ENCODE measurements at regions not wholly inside any gene's neighbourhood (a gene's known extent, or its start where the extent isn't known, plus 50 kb on each side); places are given as distances from the start of the nearest gene placed in this dataset.
"Not testable (repeated sequence)": the region's sequence is repeated elsewhere in the genome, so short reads cannot be mapped to it uniquely, and the experiment has no call there.

DNA sequence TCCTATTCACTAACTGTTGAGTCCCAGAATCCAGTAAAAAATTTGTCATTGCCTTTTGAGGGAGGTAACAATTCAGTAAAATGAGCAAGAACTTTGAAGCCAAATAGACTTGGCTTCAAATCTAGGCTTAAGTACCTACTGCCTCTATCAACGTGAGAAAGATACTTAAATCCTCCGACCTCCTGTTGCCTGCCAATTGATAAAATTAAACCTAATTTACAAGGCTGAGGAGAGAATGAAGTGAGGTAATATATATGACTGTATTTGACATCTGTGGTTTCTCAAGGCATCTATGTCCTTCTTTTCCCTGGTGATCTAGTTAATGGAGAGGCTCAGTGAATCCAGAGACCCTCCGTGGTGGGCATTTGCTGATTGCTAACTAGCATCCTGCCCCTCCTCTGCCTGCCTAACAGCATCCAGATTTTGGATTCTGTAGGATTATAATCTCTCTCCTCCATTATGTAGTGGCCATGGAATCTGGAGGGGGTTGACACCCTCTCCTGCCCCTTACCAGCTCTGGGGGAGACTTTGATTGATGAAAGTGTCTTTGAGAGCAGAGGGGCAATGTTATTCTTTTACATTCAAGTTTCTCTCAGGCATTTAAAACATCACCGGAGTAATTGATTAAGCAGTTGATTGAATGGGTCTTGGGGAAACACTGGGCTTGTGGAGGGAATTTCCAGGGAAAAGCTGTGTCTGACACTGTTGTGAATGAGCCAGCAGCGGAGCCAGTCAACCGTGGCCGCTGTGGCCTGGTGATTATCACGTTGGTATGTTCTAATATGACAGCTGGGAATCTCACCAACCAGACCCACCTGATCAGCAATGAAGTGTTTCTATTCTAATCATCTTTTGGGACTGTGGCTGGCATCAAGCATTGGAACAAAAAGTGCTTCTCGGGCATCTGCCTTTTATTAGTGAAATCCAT lies 140.7 kb upstream of the FAM78B start:
- no peak for DNase-seq

DNA sequence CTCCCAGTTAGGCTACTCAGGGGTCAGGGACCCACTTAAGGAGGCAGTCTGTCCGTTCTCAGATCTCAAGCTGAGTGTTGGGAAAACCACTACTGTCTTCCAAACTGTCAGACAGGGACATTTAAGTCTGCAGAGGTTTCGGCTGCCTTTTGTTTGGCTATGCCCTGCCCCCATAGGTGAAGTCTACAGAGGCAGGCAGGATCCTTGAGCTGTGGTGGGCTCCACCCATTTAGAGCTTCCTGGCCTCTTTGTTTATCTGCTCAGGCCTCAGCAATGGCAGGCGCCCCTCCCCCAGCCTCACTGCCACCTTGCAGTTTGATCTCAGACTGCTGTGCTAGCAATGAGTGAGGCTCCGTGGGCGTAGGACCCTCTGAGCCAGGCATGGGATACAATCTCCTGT lies 149.5 kb upstream of the FAM78B start:
- DNase-seq = not testable (repeated sequence)

DNA sequence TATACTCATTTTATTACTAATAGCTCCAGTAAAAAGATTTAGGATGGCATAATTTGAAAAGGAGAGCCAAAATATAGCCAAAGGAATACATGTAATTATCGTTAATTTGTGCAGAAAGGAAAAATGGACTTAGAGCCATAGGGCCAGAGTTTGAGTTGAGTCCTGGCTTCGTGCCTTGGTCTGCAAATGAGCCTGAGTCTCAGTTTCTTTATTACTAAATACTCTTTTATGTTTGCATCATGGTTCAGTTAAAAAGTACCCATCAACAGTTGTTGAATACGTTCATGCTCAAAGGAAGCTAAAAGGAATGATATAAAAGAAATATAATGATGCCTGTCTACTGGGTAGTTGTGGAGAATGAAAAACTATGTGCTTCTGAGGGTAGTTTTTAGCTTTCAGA lies 155.7 kb upstream of the FAM78B start:
- DNase-seq = no peak

DNA sequence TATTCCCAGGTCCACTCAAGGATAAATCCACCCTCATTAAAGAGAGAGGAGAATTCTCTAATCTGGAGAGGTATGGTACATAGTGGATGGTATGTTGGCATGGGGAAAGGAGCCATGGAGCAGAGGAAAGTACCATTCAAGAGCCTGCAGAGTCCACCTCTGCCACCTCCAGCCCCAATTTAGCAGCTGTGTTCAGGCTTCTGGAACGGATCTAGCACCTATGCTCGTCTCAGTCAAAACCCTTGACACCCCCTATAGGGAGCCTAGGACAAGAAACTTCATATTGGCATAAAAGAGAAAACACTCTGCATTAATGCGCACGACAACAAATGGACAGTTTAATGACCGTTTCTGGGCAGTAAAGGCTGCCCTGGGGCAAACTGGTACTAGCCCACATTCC lies 161.1 kb upstream of the FAM78B start:
- DNase-seq = no peak

DNA sequence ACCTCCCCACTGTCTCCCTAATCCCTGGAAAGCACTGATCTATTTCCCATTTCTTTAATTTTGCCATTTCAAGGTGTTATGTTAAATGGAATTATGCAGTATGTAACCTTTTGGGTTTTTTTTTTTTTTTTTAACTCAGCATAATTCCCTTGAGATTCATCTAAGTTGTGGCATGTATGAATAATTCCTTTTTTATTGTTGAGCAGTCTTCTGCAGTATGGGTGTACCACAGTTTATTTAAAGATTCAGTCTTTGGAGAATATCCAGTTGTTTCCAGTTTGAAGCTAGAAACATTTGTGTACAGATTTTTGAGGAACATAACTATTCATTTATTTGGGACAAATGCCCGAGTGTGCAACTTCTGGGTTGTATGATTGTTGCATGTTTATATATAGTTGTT lies 162.2 kb upstream of the FAM78B start:
- no peak for DNase-seq

DNA sequence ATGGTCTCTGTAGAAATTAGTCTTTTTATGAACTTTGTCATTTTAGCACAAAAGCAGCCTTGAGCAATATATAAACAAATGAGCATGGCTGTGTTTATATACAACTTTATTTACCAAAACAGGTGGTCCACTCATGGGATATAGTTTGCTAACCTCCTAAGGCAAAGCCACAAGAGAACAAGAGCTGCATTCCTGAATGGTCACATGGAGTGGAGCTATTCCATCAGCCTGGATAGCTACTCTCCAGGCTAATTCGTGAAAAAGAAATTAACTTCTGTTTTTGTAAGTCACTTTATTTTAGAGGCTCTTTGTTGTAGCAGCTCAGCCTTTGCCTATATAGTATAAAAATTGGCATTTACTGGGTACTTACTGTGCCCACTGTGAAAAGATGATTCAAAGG lies 163.3 kb upstream of the FAM78B start:
- no peak for DNase-seq

DNA sequence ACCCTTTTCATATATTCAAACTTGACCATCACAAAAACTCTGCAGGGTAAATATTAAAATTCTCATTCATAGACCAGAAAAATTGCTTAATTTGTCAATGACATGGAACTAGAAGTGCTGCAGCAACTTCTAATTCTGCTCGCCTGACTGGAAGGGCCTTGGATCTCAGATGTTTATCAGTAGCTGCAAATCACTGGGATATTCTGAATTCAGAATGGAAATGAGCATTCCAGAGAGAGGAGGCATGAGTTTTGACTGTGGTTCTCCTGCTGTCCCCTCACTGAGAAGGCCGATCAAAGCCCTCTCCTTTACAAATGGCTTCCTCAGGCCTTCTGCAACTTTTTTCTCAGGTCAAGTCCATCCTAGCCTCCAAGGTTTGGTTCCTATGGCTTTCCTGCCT lies 171.3 kb upstream of the FAM78B start:
- no peak for DNase-seq

DNA sequence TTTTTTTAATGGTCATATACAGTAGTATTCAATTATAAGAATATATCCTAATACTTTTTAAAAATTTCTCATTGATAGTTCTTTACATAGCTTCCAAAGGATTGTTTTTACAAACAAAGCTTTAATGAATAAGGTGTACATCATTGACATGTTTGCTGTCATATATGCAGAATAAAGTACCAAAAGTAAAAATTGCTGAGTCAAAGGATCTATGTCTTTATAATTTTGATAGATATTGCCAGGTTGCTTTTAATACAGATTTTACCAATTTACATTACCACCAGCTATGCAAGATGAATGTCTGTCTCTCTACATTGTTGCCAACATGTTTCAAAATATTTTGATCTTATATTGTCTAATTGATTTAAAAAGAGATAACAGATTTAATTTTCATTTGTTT lies 173.9 kb upstream of the FAM78B start:
- DNase-seq = no peak

DNA sequence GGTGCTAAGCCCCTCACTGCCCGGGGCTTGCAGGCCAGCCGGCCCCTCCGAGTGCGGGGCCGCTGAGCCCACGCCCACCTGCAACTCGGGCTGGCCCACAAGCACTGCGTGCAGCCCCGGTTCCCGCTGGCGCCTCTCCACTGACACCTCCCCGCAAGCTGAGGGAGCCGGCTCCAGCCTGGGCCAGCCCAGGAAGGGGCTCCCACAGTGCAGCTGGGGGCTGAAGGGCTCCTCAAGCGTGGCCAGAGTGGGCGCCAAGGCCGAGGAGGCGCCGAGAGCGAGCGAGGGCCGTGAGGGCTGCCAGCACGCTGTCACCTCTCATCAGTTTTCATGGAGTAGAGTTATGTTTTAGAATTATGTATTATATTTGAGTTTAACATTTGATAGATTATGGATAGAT lies 176.5 kb upstream of the FAM78B start:
- no peak for DNase-seq

DNA sequence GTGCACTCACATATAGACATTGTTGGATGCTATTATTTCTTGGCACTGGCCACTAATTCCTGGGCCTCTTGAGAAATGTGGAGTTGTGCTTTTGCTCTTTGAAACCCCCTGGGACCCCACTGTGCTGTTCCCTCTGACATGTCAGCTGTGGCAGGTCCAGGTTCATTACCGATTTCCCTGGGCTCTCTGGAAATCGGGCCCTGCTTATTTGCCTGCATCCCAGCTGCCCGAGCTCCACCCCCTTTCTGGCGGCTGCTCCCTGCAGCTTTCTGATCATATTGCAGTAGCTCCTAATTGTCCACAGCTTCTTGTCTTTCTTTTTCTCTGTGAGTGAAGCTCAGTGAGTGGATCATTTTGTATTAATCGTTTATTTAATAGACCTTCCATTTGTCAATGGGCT lies 183.7 kb upstream of the FAM78B start:
- no peak for DNase-seq

DNA sequence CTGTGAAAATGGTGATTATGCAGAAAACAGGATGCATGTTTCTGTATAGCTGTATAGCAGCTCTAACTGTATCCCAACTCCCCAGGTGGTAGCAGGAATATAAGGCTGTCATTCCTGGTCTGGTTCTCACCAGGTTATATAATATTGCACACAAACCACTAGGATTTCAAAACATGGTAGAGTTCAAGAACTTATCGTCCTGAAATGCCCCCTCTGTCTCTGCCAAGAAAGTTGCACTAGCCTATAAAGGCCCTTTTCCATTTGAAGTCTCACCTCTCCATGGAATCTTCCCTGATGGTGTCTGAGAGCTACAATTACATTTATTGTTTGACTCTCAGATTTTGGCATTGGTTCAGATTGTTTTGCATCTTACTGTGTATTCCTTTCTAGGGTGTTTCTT lies 184.9 kb upstream of the FAM78B start:
- no peak for DNase-seq

DNA sequence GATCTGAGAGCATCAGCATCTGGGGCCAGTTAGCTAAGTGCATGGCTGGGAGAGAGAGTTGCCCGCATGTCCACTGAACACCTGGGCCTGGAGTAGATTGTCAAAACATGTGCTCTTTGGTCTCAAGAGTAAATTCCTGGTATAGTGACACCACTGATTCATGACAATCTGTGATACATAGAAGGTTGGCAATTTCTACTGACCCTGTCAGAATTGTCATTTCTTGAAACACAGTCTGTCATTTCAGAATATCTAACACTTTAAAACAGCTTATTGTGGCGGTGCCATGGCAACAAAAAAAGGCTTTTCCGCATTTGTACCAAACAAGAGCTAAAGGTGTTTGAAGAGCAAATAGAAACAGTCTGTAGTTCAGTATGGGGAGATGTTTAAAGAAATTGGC lies 186.4 kb upstream of the FAM78B start:
- DNase-seq = no peak

DNA sequence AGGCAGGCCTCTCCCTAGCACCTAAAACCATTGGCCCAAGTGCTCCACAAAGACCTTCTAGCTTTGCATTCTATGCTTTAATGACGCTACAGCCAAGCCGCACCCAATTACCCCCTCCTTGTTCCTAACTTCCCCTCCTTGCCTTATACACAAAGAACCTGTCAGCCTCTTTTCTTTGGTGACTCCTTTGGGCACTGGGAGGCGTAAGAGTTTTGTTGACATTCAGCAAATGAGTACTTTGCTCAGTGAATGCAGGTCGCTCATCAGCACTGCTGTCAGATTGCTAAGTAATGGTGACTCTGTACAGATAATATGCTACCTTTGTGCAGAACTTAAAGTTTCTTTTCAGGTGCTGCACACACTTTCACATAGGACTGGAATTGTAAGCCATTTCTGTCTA lies 187.6 kb upstream of the FAM78B start:
- no peak for DNase-seq

DNA sequence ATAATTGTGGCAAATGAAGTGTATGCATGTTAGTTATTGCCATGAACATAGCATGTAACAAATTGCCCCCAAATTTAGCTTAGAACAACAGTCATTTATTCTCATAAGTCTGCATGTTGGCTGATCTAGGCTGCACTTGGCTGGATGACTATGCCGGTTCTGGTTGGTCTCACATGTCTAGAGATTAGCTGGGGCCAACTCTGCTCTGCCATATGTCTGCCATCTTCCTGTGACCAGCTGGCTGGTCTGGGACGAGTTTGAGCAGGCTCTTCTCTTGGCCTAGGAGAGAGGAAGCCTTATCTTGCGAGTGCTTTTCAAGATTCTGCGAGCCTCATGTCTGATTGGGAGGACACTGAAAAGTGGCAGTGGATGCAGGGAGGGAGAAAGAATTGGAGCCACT lies 198.3 kb upstream of the FAM78B start:
- DNase-seq = no peak

DNA sequence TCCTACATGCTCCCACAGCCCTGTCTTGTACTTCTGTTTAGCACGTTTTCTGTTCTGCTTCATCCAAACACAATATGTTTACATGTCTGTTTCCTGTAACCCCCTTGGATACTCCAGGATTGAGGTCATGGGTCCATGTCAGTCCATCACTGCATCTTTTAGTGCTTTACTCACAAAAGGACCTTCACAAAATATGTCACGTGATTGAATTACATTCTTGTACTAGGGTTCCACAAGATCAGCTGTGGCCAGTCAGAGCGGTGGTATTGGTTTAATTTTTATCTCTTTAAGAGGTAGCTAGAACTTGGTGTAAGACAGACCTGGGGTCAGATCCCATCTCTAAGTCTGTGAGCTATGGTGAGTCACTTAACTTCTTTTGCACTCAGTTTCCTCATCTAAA lies 201.2 kb upstream of the FAM78B start:
- no peak for DNase-seq

DNA sequence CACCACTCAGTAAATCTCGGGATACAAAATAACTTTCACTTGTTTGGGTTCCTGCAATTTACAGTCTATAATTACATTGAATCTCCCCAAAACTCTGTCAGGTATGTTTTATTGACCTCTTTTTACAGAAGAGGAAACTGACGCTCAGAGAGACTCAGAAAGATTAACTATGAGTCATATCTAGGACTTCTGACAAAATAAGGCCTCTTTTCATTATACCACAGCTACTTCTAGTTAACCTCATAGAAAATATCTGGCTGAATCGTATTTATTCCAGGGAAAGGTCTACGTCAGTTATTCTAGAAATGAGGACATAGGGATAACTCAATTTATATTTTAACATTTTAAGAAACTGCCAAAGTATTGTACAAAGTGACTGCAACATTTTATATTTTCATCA lies 211.1 kb upstream of the FAM78B start:
- DNase-seq = no peak

DNA sequence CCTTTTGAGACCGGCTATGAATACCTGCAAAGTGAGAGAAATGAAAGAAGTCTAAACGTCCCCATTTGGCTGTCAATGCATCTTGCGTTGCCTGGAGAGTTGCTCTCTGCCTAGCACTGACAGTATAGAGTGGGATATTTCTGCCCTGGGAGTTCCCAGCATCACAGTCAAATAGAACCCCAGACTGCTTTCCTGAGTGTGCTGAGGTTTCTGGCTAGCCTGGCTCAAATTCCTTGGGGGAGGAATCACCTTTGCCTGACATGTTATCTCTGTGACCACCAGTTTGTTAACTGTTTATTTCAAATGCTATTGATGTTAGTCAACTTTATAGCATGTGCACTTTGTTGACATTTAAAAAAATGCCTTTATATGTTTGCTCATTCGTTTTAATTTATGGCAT lies 212.0 kb upstream of the FAM78B start:
- DNase-seq = no peak

DNA sequence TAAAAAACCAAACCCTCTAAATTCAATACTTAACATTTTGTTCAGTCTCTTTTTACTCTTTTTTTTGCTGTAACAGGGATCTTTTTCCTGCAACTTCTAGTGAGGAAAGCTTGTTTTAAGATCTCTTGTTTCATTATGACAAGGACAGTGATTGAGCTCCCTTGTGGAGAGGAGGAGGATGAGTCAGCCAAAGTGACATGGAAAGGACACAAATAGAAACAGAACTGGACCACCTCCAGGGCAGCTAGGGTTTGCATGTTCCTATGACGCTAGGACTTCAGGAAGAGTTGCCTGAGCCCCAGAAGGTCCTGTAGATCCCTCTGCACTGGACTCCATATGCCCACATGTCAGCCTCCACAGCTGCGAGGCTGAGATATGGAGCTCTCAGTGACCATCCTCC lies 212.6 kb upstream of the FAM78B start:
- DNase-seq = no peak

DNA sequence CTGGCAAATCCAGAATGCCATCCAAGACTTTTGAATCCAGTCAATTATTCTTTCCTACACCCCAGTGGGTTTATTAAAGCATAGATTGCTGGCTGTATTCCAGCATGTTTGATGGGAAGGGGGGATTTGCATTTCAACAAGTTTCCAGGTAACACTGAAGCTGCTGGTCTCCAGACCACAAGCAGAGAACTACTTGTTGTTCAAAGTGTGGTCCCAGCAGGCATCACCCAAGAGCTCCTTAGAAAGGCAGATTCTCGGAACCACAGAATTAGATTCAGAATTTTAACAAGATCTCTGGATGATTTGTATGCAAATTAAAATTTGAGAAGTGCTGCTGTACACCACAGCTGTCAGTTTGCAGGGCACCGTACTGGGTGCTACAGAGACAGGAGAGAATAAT lies 216.3 kb upstream of the FAM78B start:
- DNase-seq = no peak

DNA sequence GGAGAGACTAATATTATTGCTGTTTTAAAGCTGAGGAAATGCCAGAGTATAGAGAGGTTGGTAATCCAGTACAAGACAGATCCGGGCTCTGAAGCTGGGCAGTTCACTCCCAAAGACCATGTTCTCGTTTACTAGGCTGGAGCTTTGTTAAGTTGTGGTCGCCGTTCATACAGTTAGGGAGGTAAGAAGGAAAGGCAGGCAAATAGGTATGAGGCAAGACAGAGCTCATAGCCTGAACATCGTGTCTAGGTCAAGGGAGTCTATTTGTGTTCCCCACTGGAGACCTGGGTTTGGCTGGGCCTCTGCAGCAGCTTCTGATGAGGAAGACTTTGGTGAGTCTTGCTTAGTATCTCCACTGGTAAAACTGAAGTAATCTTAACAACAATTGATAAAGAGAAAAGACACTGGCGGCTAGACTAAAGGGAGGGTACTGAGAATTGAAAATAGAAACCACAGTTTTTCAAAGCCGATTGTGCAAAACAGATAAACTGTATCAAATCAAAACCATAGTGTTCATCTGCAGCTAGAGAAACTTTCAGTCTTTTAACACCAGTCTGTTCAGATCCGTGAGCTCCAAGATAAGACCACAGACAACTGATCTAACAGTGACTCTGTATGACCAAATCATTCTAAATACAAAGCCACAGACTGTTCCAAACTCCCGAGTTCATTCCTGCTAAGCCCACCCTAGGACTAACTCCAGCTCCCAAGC lies 217.0 kb upstream of the FAM78B start:
- DNase-seq = no peak

DNA sequence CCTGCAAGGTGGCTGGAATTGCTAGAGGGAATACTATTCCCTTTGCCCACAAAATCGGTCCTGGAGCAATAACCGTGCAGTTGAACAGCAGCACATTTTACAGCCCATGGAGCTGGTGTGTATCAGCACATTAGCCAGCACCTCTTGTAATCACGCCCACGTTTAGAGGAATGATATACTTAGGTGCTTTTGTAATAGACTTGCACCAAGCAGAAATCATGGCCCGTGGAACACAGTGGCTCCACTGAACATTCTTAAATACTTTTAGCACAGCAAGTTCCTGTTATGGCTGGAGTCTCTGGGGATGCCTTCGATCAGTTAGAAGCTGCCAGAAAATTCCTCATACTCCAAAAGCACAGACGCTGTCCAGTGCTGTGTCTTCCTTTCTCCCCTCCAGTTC lies 218.1 kb upstream of the FAM78B start:
- no peak for DNase-seq

DNA sequence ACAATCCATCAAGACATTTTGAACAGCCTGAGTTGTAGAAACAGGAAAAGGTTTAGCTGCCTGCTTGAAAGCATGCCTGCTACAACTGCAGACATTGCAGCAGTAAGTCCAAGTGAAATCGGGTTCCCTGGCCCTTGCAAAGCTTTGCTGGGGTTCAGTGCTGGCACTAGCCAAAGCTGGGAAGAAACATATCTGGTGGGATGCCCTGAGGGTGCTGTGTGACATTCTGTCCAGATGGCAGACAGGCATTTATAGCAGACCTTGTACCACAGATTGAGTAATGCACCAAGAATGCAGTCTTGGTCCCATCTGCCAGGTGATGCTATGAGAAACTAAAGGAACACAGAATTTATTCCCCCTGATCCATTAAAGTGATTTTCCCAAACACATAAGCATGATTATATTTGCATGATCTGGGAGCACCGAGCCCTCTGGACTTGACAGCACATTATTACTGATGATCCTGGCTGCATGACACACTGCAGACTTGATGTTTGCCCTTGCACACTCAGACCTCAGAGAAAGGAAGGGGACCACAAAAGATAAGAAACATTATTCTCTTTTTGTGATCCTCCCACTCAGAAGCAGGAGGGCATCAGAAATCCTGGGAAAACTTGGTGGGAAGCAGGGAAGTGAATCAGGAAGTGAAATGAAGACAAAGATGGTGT lies 223.7 kb upstream of the FAM78B start:
- no peak for DNase-seq

DNA sequence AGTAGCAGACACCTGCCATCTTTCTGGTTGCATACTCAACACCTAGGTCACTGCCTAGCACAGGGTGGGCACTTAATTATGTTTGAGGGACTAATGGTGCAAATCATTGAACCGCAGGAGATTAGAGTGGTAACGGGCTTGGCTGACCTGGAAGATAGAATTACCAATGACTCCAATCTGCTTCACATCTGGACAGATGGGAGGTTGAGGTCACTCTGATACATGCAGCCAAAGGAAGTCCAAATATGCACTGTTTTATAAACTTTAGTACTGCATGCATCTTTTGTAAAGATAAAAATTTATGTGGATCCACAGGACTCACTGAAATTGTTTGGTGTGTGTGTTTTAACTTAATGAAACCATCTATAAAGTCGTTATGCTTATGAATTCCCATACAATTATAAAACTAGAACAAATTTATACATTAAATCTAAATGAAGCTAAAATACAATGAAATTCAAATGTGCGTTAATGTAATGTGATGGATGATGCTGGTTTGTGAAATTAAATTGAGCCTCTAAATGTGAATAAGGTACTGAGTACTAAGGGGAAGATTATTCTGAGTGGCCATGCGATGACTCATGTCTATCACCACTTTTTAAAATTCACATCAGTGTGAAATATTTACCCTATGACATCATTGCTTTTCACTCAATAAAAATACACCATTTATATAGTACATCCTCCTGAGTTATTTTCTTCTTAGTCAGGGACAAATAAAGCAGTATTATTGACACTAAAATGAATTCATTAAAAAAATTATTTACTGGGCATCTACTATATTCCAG lies 224.7 kb upstream of the FAM78B start:
- DNase-seq = no peak
